Endothelial cell of umbilical vein (primary cell): ENCODE measurements at regions not wholly inside any gene's neighbourhood (a gene's known extent, or its start where the extent isn't known, plus 50 kb on each side); places are given as distances from the start of the nearest gene placed in this dataset.

ENCODE experiments used
- CTCF ChIP-seq, 2 donors: IDR thresholded peaks; 1 replicate in 1 of 2; 2 replicates in 1 of 2; pipeline ENCODE4 v1.5.1; 2011; ENCODE audit warnings: low read length in 2 of 2, mild to moderate bottlenecking in 2 of 2, moderate library complexity in 2 of 2, control low read depth in 1 of 2, inconsistent platforms in 1 of 2, low read depth in 1 of 2; ENCODE audit not compliant: insufficient read depth in 1 of 2; ENCODE audit errors: extremely low read depth in 1 of 2
- EZH2 ChIP-seq: IDR thresholded peaks from 2 replicates; pipeline ENCODE4 v1.6.1; 2012; ENCODE audit warnings: borderline replicate concordance, low read depth, mild to moderate bottlenecking, moderate library complexity, low read length, inconsistent platforms; ENCODE audit not compliant: severe bottlenecking
- FOS ChIP-seq: IDR thresholded peaks from 2 replicates; pipeline ENCODE4 v1.6.1; 2011; ENCODE audit warnings: mild to moderate bottlenecking, low read length, moderate library complexity, borderline replicate concordance; ENCODE audit not compliant: insufficient read depth
- GATA2 ChIP-seq: IDR thresholded peaks from 2 replicates; pipeline ENCODE4 v1.7.0; 2011; ENCODE audit warnings: low read depth, mild to moderate bottlenecking, moderate library complexity, mixed read lengths, low read length; ENCODE audit not compliant: insufficient read length, insufficient read depth
- JUN ChIP-seq: IDR thresholded peaks from 2 replicates; pipeline ENCODE4 v1.6.1; 2011; ENCODE audit warnings: borderline replicate concordance, low read depth; ENCODE audit not compliant: insufficient read length, insufficient read depth
- MAX ChIP-seq: IDR thresholded peaks from 2 replicates; pipeline ENCODE4 v1.6.1; 2011; ENCODE audit not compliant: insufficient read depth, insufficient read length
- POLR2A ChIP-seq: IDR thresholded peaks from 2 replicates; pipeline ENCODE4 v1.6.1; 2012; ENCODE audit warnings: low read depth, mild to moderate bottlenecking, control low read depth, low read length
- POLR2AphosphoS5 ChIP-seq: IDR thresholded peaks from 2 replicates; pipeline ENCODE4 v1.6.1; 2012; ENCODE audit warnings: low read depth, mild to moderate bottlenecking, control low read depth, low read length, moderate library complexity; ENCODE audit not compliant: insufficient read depth

GRCh38 chr18:72155327-72155726 is 388.8 kb downstream of the CBLN2 start:
- TF ChIP-seq EZH2 (no peak), FOS (no peak), POLR2AphosphoS5 (no peak), CTCF (IDR thresholded peaks at IDR 0.05; ENCODE audit: extremely low read depth in 1 of 2, insufficient read depth in 1 of 2, low read depth in 1 of 2, low read length in 2 of 2) (no peak), POLR2A (no peak), JUN (no peak), MAX (no peak), GATA2 (no peak)
